Activated T-cell treated with anti-CD3 and anti-CD28 coated beads, Interleukin-2, amount 50 U/mL, for 72 hours (primary cell): ENCODE measurements at regions not wholly inside any gene's neighbourhood (a gene's known extent, or its start where the extent isn't known, plus 50 kb on each side); places are given as distances from the start of the nearest gene placed in this dataset.

Experiments used
- ATAC-seq, 2 donors: fragments of 150-1000 bp; cut with Tn5 transposase; replicated peaks in 1 of 2; 2 replicates each; pipeline ENCODE4 v1.10.0; 2021; ENCODE audit warnings: moderate library complexity in 2 of 2, mild to moderate bottlenecking in 1 of 2
- DNase-seq, 2 donors: peaks; one replicate each; pipeline ENCODE4 v3.0.0; 2021 to 2022; ENCODE audit warnings: mixed read lengths in 1 of 2
- H3K27ac Mint-ChIP-seq: one replicate; pipeline ENCODE4 v1.8.0; 2022; ENCODE audit warnings: mild to moderate bottlenecking, moderate library complexity, mixed read lengths
- H3K27me3 Mint-ChIP-seq: one replicate; pipeline ENCODE4 v1.8.0; 2022; ENCODE audit warnings: low read depth, mixed read lengths
- H3K36me3 Mint-ChIP-seq, 2 donors: one replicate each; pipeline ENCODE4 v1.8.0; 2022; ENCODE audit warnings: mixed read lengths in 2 of 2, mild to moderate bottlenecking in 1 of 2; ENCODE audit not compliant: insufficient read depth in 2 of 2
- H3K4me1 Mint-ChIP-seq: one replicate; pipeline ENCODE4 v1.8.0; 2022; ENCODE audit warnings: low read depth, mixed read lengths
- H3K4me3 Mint-ChIP-seq, 2 donors: one replicate each; pipeline ENCODE4 v1.8.0; 2022; ENCODE audit warnings: mild to moderate bottlenecking in 2 of 2, mixed read lengths in 2 of 2, moderate library complexity in 2 of 2
- H3K9me3 Mint-ChIP-seq, 2 donors: one replicate each; pipeline ENCODE4 v1.8.0; 2022; ENCODE audit warnings: mixed read lengths in 2 of 2

GRCh38 chr20:12037521-12037920, 119.8 kb downstream of the BTBD3 start:
- no peak overlapping the region for H3K4me3 Mint-ChIP-seq
- H3K4me1 Mint-ChIP-seq: no peaks in the 10 kb centered on the region
- H3K36me3 Mint-ChIP-seq: no peaks in the 10 kb centered on the region
- DNase-seq (no peak), ATAC-seq (no peak)
- H3K27ac Mint-ChIP-seq: no peak overlapping the region
- no peaks in the 10 kb centered on the region for H3K27me3 Mint-ChIP-seq
- peaks cover 0 to 3% of the 10 kb centered on the region in 2 donors for H3K9me3 Mint-ChIP-seq

- Mint-ChIP-seq H3K4me1 (no peaks in the 10 kb centered on the region), H3K27ac (no peak overlapping the region), H3K9me3 (no peaks in the 10 kb centered on the region), H3K36me3 (no peaks in the 10 kb centered on the region), H3K4me3 (no peak overlapping the region), H3K27me3 (no peaks in the 10 kb centered on the region)
- DNase-seq (no peak), ATAC-seq (no peak)
These were observed 122.6 kb downstream of the BTBD3 start for GRCh38 chr20:12040261-12040660.

- H3K36me3 Mint-ChIP-seq: no peaks in the 10 kb centered on the region
- ATAC-seq (no peak), DNase-seq (no peak)
- no peak overlapping the region for H3K27ac Mint-ChIP-seq
- H3K27me3 Mint-ChIP-seq: no peaks in the 10 kb centered on the region
- H3K4me3 Mint-ChIP-seq: no peak overlapping the region
- no peaks in the 10 kb centered on the region for H3K4me1 Mint-ChIP-seq
- H3K9me3 Mint-ChIP-seq: peaks cover 0 to 6% of the 10 kb centered on the region in 2 donors
These were observed 127.3 kb downstream of the BTBD3 start for GRCh38 chr20:12044969-12045368.

GRCh38 chr20:12047838-12048432, 130.2 kb downstream of the BTBD3 start:
- DNase-seq (no peak), ATAC-seq (no peak)
- Mint-ChIP-seq H3K27me3 (no peaks in the 10 kb centered on the region), H3K36me3 (no peaks in the 10 kb centered on the region), H3K4me3 (no peak overlapping the region), H3K9me3 (peaks cover 0 to 8% of the 10 kb centered on the region in 2 donors), H3K27ac (no peak overlapping the region), H3K4me1 (no peaks in the 10 kb centered on the region)

- Mint-ChIP-seq H3K27ac (no peak overlapping the region), H3K36me3 (no peaks in the 10 kb centered on the region), H3K27me3 (no peaks in the 10 kb centered on the region), H3K4me1 (no peaks in the 10 kb centered on the region), H3K4me3 (no peak overlapping the region), H3K9me3 (peaks cover 0 to 8% of the 10 kb centered on the region in 2 donors)
- ATAC-seq (no peak), DNase-seq (no peak)
These were observed 131.4 kb downstream of the BTBD3 start for GRCh38 chr20:12049125-12049524.

- H3K9me3 Mint-ChIP-seq: peaks cover 0 to 6% of the 10 kb centered on the region in 2 donors
- ATAC-seq (no peak), DNase-seq (no peak)
- no peaks in the 10 kb centered on the region for H3K36me3 Mint-ChIP-seq
- H3K4me3 Mint-ChIP-seq: no peak overlapping the region
- no peaks in the 10 kb centered on the region for H3K27me3 Mint-ChIP-seq
- no peaks in the 10 kb centered on the region for H3K4me1 Mint-ChIP-seq
- no peak overlapping the region for H3K27ac Mint-ChIP-seq
These were observed 133.8 kb downstream of the BTBD3 start for GRCh38 chr20:12051206-12052163.

GRCh38 chr20:12053353-12053752, 135.7 kb downstream of the BTBD3 start:
- H3K9me3 Mint-ChIP-seq: peaks cover 0 to 3% of the 10 kb centered on the region in 2 donors
- DNase-seq (no peak), ATAC-seq (no peak)
- no peaks in the 10 kb centered on the region for H3K27me3 Mint-ChIP-seq
- H3K4me3 Mint-ChIP-seq: no peak overlapping the region
- no peaks in the 10 kb centered on the region for H3K4me1 Mint-ChIP-seq
- no peak overlapping the region for H3K27ac Mint-ChIP-seq
- no peaks in the 10 kb centered on the region for H3K36me3 Mint-ChIP-seq

GRCh38 chr20:12054556-12054955, 136.9 kb downstream of the BTBD3 start:
- Mint-ChIP-seq H3K36me3 (no peaks in the 10 kb centered on the region), H3K27ac (no peak overlapping the region)

GRCh38 chr20:12055161-12055560, 137.5 kb downstream of the BTBD3 start:
- no peak overlapping the region for H3K4me3 Mint-ChIP-seq
- no peak overlapping the region for H3K27ac Mint-ChIP-seq
- H3K36me3 Mint-ChIP-seq: no peaks in the 10 kb centered on the region
- H3K27me3 Mint-ChIP-seq: no peaks in the 10 kb centered on the region
- DNase-seq: no peak
- peaks cover 0 to 3% of the 10 kb centered on the region in 2 donors for H3K9me3 Mint-ChIP-seq
- no peaks in the 10 kb centered on the region for H3K4me1 Mint-ChIP-seq
- no peak for ATAC-seq

More at GRCh38 chr20:12054556-12054955, 136.9 kb downstream of the BTBD3 start:
- Mint-ChIP-seq H3K27me3 (no peaks in the 10 kb centered on the region), H3K4me3 (no peak overlapping the region), H3K9me3 (peaks cover 0 to 3% of the 10 kb centered on the region in 2 donors), H3K4me1 (no peaks in the 10 kb centered on the region)
- DNase-seq: no peak
- ATAC-seq: no peak

- DNase-seq: no peak
- H3K27me3 Mint-ChIP-seq: no peaks in the 10 kb centered on the region
- H3K27ac Mint-ChIP-seq: no peak overlapping the region
- H3K4me1 Mint-ChIP-seq: no peaks in the 10 kb centered on the region
- H3K4me3 Mint-ChIP-seq: no peak overlapping the region
- H3K9me3 Mint-ChIP-seq: peaks cover 0 to 5% of the 10 kb centered on the region in 2 donors
- no peaks in the 10 kb centered on the region for H3K36me3 Mint-ChIP-seq
- ATAC-seq: no peak
These were observed 139.1 kb downstream of the BTBD3 start for GRCh38 chr20:12056839-12057238.

GRCh38 chr20:12057778-12058177, 140.1 kb downstream of the BTBD3 start:
- Mint-ChIP-seq H3K27me3 (no peaks in the 10 kb centered on the region), H3K27ac (no peak overlapping the region), H3K4me1 (no peaks in the 10 kb centered on the region), H3K36me3 (no peaks in the 10 kb centered on the region), H3K9me3 (peaks cover 0 to 5% of the 10 kb centered on the region in 2 donors), H3K4me3 (no peak overlapping the region)
- no peak for ATAC-seq
- DNase-seq: no peak

GRCh38 chr20:12058216-12058615, 140.5 kb downstream of the BTBD3 start:
- Mint-ChIP-seq H3K36me3 (no peaks in the 10 kb centered on the region), H3K4me3 (no peak overlapping the region), H3K4me1 (no peaks in the 10 kb centered on the region), H3K27me3 (no peaks in the 10 kb centered on the region), H3K27ac (no peak overlapping the region), H3K9me3 (peaks cover 0 to 5% of the 10 kb centered on the region in 2 donors)
- DNase-seq (no peak), ATAC-seq (no peak)

- DNase-seq (no peak), ATAC-seq (no peak)
- no peaks in the 10 kb centered on the region for H3K4me1 Mint-ChIP-seq
- no peak overlapping the region for H3K4me3 Mint-ChIP-seq
- peaks cover 0 to 7% of the 10 kb centered on the region in 2 donors for H3K9me3 Mint-ChIP-seq
- H3K36me3 Mint-ChIP-seq: no peaks in the 10 kb centered on the region
- H3K27ac Mint-ChIP-seq: no peak overlapping the region
- H3K27me3 Mint-ChIP-seq: no peaks in the 10 kb centered on the region
These were observed 143.8 kb downstream of the BTBD3 start for GRCh38 chr20:12061466-12061865.
